GM21526 (cell line): ENCODE measurements at regions not wholly inside any gene's neighbourhood (a gene's known extent, or its start where the extent isn't known, plus 50 kb on each side); places are given as distances from the start of the nearest gene placed in this dataset.
"Not testable (repeated sequence)": the region's sequence is repeated elsewhere in the genome, so short reads cannot be mapped to it uniquely, and the experiment has no call there.

Experiments used
- ATAC-seq: cut with Tn5 transposase; IDR thresholded peaks from one replicate; pipeline ENCODE4 v1.9.1; 2021; ENCODE audit warnings: moderate library complexity; ENCODE audit not compliant: unreplicated experiment, low FRiP score

- ATAC-seq, result no peak
These were observed 93.6 kb upstream of the COL1A2 start for GRCh38 chr7:94301024-94301586.

GRCh38 chr7:94303118-94303517, 91.6 kb upstream of the COL1A2 start:
- ATAC-seq, result no peak

GRCh38 chr7:94303695-94304094, 91.0 kb upstream of the COL1A2 start:
- ATAC-seq, result no peak

- no peak for ATAC-seq
These were observed 89.8 kb upstream of the COL1A2 start for GRCh38 chr7:94304878-94305277.

GRCh38 chr7:94305836-94306235, 88.9 kb upstream of the COL1A2 start:
- ATAC-seq, result no peak

- ATAC-seq, result no peak
These were observed 87.2 kb upstream of the COL1A2 start for GRCh38 chr7:94307399-94308048.

GRCh38 chr7:94311515-94311914, 83.2 kb upstream of the COL1A2 start:
- no peak for ATAC-seq

- ATAC-seq, result no peak
These were observed 80.8 kb upstream of the COL1A2 start for GRCh38 chr7:94313926-94314325.

- ATAC-seq, result no peak
These were observed 80.0 kb upstream of the COL1A2 start for GRCh38 chr7:94314413-94315410.

- ATAC-seq, result not testable (repeated sequence)
These were observed 73.6 kb upstream of the COL1A2 start for GRCh38 chr7:94321138-94321537.

- no peak for ATAC-seq
These were observed 70.9 kb upstream of the COL1A2 start for GRCh38 chr7:94323844-94324243.

- ATAC-seq, result no peak
These were observed 70.1 kb upstream of the COL1A2 start for GRCh38 chr7:94324380-94325121.

- ATAC-seq, result no peak
These were observed 69.6 kb upstream of the COL1A2 start for GRCh38 chr7:94325122-94325475.

GRCh38 chr7:94330269-94331020, 64.2 kb upstream of the COL1A2 start:
- ATAC-seq, result no peak

GRCh38 chr7:94332571-94332970, 62.1 kb upstream of the COL1A2 start:
- ATAC-seq, result no peak

GRCh38 chr7:94333810-94334209, 60.9 kb upstream of the COL1A2 start:
- ATAC-seq, result no peak

- ATAC-seq, result no peak
These were observed 59.1 kb upstream of the COL1A2 start for GRCh38 chr7:94335586-94335985.

- ATAC-seq, result no peak
These were observed 58.7 kb upstream of the COL1A2 start for GRCh38 chr7:94336009-94336408.

GRCh38 chr7:94338921-94339371, 55.7 kb upstream of the COL1A2 start:
- no peak for ATAC-seq

GRCh38 chr7:94344826-94345225, 49.9 kb upstream of the COL1A2 start:
- no peak for ATAC-seq
